ENCODE measurements at regions not wholly inside any gene's neighbourhood (a gene's known extent, or its start where the extent isn't known, plus 50 kb on each side); places are given as distances from the start of the nearest gene placed in this dataset.

DNA sequence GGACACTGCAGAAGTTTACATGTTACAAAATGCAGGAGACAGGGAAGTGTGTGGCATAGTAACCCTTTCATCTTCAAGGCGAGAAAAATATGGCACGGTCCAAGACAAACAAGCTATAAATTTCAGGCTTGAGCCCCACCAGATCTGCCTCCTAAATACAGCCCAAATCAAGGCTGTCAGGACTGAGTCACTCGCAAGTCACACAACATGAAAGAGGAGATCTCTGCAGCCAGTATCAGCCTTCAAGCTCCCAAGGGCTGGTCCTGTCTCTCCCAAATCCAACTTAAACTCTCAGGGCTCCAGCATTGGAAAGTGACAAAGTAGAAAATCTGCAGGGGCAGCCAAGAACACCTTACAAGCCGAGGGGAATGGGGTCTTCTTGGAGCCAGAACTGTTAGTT is 106.3 kb upstream of the GATA6 start:
- H3K4me1 ChIP-seq: peaks cover 0 to 13% (median 7%) of the 10 kb centered on the region in 4 donors
- H3K4me3 ChIP-seq: no peak overlapping the region
- H3K36me3 ChIP-seq: no peaks in the 10 kb centered on the region
- no peaks in the 10 kb centered on the region for H3K27me3 ChIP-seq
- H3K9me3 ChIP-seq: no peaks in the 10 kb centered on the region
- no peak overlapping the region for H3K27ac ChIP-seq
- WGBS, 5 donors: 40 to 65% (median 49%) methylated on average over 4 of the region's 4 CpGs
- intact Hi-C loops (cut with DNase I; ENCODE audit: low total_unique reads): no loop called here
- DNase-seq: no peak
- no peak for TF ChIP-seq EP300 (IDR thresholded peaks at IDR 0.05)
- TF ChIP-seq POLR2AphosphoS5 (IDR thresholded peaks at IDR 0.05): no peak
- TF ChIP-seq POLR2A (IDR thresholded peaks at IDR 0.05): no peak
- TF ChIP-seq, protein P1, sequence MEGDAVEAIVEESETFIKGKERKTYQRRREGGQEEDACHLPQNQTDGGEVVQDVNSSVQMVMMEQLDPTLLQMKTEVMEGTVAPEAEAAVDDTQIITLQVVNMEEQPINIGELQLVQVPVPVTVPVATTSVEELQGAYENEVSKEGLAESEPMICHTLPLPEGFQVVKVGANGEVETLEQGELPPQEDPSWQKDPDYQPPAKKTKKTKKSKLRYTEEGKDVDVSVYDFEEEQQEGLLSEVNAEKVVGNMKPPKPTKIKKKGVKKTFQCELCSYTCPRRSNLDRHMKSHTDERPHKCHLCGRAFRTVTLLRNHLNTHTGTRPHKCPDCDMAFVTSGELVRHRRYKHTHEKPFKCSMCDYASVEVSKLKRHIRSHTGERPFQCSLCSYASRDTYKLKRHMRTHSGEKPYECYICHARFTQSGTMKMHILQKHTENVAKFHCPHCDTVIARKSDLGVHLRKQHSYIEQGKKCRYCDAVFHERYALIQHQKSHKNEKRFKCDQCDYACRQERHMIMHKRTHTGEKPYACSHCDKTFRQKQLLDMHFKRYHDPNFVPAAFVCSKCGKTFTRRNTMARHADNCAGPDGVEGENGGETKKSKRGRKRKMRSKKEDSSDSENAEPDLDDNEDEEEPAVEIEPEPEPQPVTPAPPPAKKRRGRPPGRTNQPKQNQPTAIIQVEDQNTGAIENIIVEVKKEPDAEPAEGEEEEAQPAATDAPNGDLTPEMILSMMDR (IDR thresholded peaks at IDR 0.05): no peak

DNA sequence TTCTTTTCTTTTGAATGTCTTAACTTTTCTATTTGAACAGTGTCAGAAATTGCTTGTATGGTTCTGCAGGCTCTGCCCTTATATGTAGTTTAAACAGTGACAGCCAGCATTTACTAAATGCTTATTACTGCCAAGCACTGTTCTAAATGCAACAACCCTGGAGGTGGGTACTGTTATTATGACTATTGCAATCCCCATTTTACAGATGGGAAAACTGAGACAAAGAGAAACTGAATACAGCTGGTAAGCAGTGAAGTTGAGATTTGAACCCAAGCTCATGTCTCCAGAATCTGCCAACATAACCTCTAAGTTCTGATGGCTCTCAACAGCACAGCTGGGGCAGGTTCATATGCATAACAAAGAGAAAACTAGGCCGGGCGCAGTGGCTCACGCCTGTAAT is 105.7 kb upstream of the GATA6 start:
- intact Hi-C loops (cut with DNase I; ENCODE audit: low total_unique reads): no loop called here
- peaks cover 0 to 11% (median 7%) of the 10 kb centered on the region in 4 donors for H3K4me1 ChIP-seq
- no peak for DNase-seq
- no peaks in the 10 kb centered on the region for H3K9me3 ChIP-seq
- WGBS, 5 donors: 73 to 97% (median 78%) methylated on average over 2 to 3 of the region's 3 CpGs
- H3K27me3 ChIP-seq: no peaks in the 10 kb centered on the region
- no peaks in the 10 kb centered on the region for H3K36me3 ChIP-seq
- TF ChIP-seq, protein P1 (IDR thresholded peaks at IDR 0.05): no peak
- H3K4me3 ChIP-seq: no peak overlapping the region
- H3K27ac ChIP-seq: no peak overlapping the region

DNA sequence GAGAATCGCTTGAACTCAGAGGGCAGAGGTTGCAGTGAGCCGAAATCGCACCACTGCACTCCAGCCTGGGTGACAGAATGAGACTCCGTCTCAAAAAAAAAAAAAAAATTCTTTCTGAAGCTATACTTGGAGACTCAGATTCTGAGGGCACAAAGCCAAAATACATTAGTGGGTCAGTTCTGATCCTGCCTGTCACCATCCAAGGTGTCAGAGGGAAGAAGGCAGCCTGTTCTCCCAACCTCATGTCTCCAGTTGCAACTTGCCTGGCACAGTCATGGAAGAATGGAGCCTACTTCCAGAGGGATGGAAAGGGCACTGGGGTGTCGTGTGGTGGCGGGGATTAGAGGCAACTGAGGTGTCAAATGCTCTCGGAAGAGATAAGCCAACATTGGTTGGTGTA is 104.8 kb upstream of the GATA6 start:
- intact Hi-C loops (cut with DNase I; ENCODE audit: low total_unique reads): no loop called here
- Histone ChIP-seq H3K36me3 (no peaks in the 10 kb centered on the region), H3K4me3 (no peak overlapping the region), H3K4me1 (peaks cover 0 to 15% (median 8%) of the 10 kb centered on the region in 4 donors), H3K27me3 (no peaks in the 10 kb centered on the region), H3K9me3 (no peaks in the 10 kb centered on the region), H3K27ac (no peak overlapping the region)
- no peak for DNase-seq
- 63 to 95% (median 92%) methylated on average over 5 to 7 of the region's 7 CpGs for WGBS, 5 donors
- TF ChIP-seq, protein P1 (IDR thresholded peaks at IDR 0.05): no peak
- TF ChIP-seq POLR2A (IDR thresholded peaks at IDR 0.05) (no peak), POLR2AphosphoS5 (IDR thresholded peaks at IDR 0.05) (no peak), EP300 (IDR thresholded peaks at IDR 0.05) (no peak)

DNA sequence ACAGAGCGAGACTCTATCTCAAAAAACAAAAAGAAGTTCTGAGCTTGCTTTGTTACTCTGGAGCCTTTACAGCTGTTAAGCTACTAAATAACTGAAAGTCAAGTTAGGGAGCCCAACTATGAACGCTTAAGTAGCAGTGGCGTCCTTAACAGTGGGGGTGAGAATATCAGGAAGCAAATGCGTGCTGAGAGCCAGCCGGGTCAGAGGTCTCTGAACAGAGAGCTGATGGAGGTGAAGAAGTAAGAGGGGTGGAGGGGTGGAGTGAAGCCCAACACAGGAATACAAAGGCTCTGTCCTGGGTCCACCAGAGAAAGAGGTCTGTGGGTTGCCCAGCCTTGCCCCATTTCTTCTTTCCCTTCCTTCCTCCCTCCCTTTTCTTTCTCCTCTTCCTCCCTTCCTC is 104.1 kb upstream of the GATA6 start:
- no peak for DNase-seq
- Histone ChIP-seq H3K36me3 (no peaks in the 10 kb centered on the region), H3K4me1 (peaks cover 0 to 19% (median 8%) of the 10 kb centered on the region in 4 donors), H3K27me3 (no peaks in the 10 kb centered on the region), H3K9me3 (no peaks in the 10 kb centered on the region), H3K4me3 (no peak overlapping the region), H3K27ac (no peak overlapping the region)
- intact Hi-C loops (cut with DNase I; ENCODE audit: low total_unique reads): no loop called here
- WGBS, 5 donors: 48 to 63% (median 59%) methylated on average over 5 of the region's 5 CpGs
- TF ChIP-seq, protein P1 (IDR thresholded peaks at IDR 0.05): no peak
- TF ChIP-seq POLR2AphosphoS5 (IDR thresholded peaks at IDR 0.05): no peak
- no peak for TF ChIP-seq EP300 (IDR thresholded peaks at IDR 0.05)
- TF ChIP-seq POLR2A (IDR thresholded peaks at IDR 0.05): no peak

Measured in stomach (tissue), 8 donors.